GM23248 (cell line): ENCODE measurements at regions not wholly inside any gene's neighbourhood (a gene's known extent, or its start where the extent isn't known, plus 50 kb on each side); places are given as distances from the start of the nearest gene placed in this dataset.

ENCODE experiments used
- EZH2 ChIP-seq: fragments of 200-600 bp; sonication (generic); IDR thresholded peaks from 2 replicates; pipeline ENCODE4 v1.6.1; 2018; ENCODE audit warnings: antibody characterized with exemption, mild to moderate bottlenecking; ENCODE audit not compliant: insufficient read depth, poor library complexity, severe bottlenecking
- EZH2phosphoT487 ChIP-seq: fragments of 200-600 bp; sonication (generic); IDR thresholded peaks from 2 replicates; pipeline ENCODE4 v1.6.1; 2018; ENCODE audit warnings: antibody characterized with exemption, moderate library complexity, mild to moderate bottlenecking, low read depth; ENCODE audit not compliant: insufficient read depth

DNA sequence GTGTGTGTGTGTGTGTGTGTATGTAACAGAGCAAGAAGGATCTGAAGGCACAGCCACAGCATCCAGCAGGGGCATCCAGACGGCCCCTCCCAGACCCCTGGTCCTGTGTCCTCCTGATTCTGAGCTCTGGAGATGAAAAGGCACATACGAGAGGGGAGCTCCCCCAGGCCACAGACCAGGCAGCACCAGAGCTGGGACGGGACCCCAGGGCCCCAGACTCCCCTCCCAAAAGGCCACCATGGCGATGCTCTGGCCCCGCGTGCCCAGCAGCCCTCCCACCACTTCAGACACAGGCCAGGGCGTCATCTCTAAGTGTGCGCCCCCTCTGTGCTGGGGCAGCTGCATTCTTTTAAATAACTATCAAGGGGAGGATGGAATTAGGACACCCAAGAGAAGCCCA, 245.8 kb downstream of the MATN1 start:
- TF ChIP-seq EZH2phosphoT487 (no peak), EZH2 (no peak)
